Activated gamma-delta T cell treated with Interleukin-2 at 50 U/mL for 16 hours (primary cell): ENCODE measurements at regions not wholly inside any gene's neighbourhood (a gene's known extent, or its start where the extent isn't known, plus 50 kb on each side); places are given as distances from the start of the nearest gene placed in this dataset.

Source experiments
- DNase-seq: peaks from one replicate; pipeline ENCODE4 v3.0.0-alpha.2; 2020

DNA sequence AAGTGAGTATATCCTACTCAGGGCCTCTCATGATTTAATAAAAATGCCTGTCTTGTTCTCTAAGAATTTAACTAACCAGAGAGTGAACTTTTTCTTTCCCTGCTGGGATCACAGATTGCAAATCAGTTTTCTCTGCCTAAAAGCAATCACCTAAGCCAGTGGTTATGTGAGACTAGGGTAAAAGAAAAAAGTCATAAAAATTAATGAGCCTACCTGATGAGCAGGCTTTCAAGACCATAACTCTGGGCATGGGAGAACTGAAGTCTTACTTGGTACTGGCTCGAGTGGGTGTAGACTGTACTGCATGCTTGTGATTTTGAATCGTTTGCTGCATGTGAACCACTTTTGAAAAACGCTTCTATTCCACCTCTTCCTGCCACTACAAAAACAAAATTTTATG is 1677.0 kb upstream of the LRRTM1 start:
- DNase-seq, result no peak

DNA sequence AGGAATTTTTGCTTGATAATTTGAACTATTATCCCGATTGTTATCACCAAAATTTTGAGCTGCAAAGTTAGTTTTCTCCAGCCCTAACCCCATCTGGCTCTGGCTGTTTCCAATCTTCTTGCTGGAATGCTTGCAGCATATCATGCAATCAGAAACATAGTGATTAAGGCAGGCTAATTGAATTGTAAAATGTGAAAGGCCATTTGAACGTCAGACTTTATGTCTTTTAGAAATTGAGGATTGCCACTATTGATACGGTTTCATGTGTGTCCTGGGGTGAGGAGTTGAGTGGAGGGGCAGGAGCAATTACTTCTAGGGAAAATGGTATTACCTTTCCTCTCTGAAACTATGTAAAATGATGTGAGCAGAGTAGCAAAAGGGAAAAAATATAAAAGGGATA is 1674.5 kb upstream of the LRRTM1 start:
- no peak for DNase-seq

- DNase-seq, result no peak
Observed at GRCh38 chr2:81976998-81977397, 1672.4 kb upstream of the LRRTM1 start.

DNA sequence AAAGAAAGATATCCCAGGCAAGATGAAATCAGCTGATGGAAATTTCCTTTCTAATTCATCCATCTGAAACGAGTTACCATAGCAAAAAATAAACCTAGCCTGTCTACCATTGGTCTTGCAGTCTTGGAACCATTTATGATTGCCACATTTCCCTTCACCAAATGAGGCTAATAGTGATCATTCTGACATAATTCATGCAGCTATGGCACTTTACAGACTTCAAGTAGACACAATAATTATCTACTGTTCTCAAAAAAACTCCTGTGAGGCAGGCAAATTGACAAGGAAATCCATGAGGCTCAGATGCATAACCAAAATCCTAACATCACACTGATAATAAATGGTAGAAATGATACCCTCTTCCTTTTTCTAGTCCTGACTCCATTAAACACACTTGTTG is 1669.7 kb upstream of the LRRTM1 start:
- DNase-seq, result no peak

DNA sequence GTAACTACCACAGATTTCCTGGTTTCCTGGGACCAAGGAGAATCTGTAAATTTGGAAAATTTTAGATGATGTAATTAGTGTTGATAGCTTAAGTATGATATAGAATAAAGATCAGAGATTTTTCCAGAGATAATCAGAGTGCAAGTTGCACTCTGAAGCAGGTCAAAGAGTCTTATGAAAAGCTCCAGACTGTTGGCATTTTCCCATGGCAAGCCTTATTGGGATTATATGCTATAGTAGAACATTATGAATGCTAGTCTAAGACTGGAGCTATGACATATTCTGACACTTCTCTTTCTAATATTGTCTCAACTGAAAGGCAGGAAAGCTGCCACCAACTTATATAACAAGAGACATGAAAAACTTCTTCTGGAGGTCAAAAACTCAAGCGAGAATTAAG is 1638.3 kb upstream of the LRRTM1 start:
- no peak for DNase-seq

- DNase-seq, result no peak
Observed at GRCh38 chr2:81942136-81942680, 1637.7 kb upstream of the LRRTM1 start.

GRCh38 chr2:81940266-81940955 is 1635.9 kb upstream of the LRRTM1 start:
- DNase-seq, result no peak

GRCh38 chr2:81937944-81938343 is 1633.4 kb upstream of the LRRTM1 start:
- DNase-seq, result no peak

- no peak for DNase-seq
Observed at GRCh38 chr2:81903534-81903933, 1599.0 kb upstream of the LRRTM1 start.

DNA sequence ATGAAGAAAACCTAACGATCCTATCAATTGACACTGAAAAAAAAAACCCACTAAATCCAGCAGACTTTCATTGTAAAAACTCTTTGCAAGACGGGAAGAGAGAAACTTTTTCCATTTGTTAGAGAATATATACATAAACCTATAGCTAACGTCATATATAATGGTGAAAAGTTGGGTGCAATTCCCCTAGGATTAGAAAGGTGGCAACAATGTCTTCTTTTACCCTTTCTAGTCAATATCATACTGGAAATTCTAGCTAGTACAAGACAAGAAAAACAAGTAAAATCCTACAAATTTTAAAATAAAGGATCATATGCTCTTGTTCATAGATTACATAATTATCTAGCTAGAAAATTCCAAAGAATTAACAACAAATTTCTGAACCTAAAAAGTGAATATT is 1596.5 kb upstream of the LRRTM1 start:
- no peak for DNase-seq

DNA sequence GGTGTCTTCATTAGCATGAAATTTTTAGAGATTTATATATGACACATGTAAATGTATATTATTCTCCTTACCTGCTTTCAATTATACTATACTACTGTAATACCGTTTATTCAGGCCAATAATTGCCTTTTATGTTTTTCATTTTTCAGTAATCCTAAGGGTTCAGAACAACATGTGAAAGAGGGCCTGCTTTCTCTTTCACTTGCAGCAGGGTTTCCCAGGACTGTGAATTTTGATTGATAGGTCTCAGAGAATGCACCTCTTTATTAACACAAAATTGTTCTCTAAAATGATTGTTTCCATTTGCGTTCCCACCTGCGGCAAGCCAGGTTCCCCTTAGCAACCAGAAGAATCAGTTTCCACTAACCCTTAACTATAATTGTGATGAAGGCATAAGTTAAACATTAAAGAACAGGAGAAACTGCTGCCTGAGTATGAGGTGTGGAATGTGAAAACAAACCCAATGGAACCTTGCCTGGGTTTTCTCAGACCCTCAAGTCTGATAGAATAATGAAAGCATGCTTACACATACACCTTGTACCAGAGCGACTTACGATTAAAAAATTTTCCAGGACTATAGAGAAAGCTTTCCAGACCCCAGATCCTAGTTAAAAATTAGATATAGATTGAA is 1591.2 kb upstream of the LRRTM1 start:
- no peak for DNase-seq

DNA sequence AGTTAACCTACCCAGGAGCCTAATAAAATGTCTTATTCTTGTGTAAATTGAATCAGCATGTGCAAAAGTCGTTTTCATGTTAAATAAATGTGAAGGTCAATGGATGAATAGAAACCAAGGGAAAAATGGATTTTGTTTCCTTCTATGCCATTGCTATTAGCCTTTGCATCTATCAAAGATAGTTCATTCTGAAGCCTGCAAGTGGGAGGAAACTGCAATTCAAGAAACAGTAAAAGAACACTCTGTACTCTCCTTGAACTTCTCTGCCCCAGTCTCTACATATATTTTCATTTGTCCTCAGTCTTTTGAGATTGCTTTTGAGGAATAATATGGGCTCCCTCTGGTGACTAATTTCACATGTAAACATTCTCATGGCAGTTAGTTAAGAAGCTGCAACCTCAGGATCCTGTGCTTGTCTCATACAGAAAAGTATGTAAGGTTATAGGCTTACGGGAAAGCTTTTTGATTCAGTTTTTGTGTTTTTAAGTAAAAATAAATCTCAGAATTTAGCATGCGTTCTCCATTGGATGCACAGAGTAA is 1590.0 kb upstream of the LRRTM1 start:
- DNase-seq, result no peak

DNA sequence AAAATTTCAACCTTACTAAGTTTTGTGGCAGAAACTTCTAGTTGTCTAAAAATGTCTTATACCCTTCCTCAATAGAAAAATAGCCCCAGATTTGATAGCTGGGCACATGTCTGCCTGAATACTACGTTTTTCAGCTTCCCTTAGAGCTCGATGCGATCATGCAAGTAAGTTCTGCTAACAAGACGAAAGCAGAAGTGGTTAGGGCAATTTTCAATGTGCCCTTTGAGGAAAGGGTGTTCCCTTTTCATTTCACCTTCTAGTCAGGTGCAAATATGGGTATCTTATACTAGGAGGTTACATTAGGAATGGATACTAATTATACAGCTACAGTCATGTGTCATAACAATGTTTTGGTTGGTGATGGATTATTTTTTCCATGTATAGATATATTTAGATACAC is 1572.1 kb upstream of the LRRTM1 start:
- no peak for DNase-seq

- no peak for DNase-seq
Observed at GRCh38 chr2:81872006-81872405, 1567.5 kb upstream of the LRRTM1 start.

GRCh38 chr2:81870119-81870518 is 1565.6 kb upstream of the LRRTM1 start:
- no peak for DNase-seq

- DNase-seq, result no peak
Observed at GRCh38 chr2:81858998-81859397, 1554.4 kb upstream of the LRRTM1 start.

- no peak for DNase-seq
Observed at GRCh38 chr2:81853341-81853740, 1548.8 kb upstream of the LRRTM1 start.

DNA sequence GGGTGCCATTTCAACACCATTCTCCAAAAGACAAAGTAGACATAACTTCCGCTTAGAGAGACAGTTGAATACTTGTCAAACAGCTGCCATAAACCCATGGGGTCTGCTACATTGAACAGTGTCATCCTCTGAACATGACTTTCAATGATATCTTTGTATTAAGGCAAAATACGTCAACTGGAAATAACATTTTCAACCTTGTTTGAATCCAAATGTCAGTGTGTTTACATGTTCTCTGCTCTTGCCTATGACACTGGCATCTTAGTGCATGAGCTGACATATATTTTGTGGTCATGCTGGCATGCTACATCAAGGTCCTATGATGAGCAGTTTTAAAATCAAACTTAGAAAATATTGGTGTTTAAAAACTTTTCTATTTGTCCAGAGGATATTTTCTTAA is 1548.1 kb upstream of the LRRTM1 start:
- no peak for DNase-seq

DNA sequence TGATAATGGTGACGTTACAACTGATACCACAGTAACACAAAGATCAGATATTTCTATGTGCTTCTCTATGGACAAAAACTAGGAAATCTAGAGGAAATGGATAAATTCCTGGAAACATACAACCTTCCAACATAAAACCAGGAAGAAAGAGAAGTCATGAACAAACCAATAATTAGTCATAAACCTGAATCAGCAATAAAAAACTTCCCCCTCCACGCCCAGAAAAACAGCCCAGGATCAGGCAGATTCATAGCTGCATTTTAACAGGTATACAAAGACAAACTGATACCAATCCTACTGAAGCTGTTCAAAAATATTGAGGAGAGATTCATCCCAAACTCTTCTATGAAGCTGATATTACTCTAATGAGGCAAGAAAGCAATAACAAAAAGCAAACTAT is 1535.2 kb upstream of the LRRTM1 start:
- no peak for DNase-seq

DNA sequence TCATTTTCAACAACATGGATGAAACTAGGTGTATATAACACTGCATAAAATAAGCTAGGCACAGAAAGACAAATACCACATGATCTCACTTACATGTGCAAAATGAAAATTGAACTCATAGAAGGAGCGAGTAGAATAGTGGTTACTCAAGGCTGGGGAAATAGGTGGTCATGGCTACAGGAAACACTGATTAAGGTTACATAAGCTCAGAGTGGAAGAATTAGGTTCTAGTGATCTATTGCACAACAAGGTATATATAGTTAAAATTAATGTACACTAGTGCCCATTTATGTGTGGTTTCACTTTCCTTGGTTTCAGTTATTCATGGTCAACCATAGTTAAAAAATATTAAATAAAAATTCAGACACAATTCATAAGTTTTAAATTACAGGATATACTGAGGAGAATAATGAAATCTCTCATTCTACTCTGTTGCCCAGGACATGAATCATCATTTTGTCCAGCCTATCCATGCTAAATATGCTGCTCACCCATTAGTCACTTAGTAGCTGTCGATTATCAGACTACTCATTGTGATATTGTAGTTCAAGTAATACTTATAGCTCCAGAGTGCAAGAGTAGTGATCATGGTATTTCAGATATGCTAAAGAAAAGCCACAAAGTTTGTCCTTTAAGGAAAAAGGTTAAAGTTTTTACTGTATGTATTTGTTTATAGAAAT is 1530.9 kb upstream of the LRRTM1 start:
- DNase-seq, result no peak

DNA sequence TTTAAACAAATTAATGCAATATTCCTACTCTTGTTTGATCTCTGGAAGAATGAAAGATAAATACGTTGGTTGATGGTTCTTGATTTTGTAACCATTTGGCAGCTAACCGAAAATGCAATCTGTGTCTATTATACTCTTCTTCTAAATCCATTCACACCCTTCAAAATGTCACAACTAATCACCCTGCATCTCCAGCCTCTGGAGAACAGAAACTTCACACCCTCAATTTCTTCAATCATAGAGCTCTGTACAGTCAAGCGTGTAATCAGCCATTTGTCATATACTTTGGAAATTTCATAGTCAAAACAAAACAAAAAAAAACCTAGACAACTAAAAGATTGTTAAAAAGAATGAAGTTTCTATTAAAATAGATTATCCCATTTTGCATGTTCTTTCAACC is 1482.3 kb upstream of the LRRTM1 start:
- DNase-seq, result no peak

GRCh38 chr2:81767187-81767912 is 1462.8 kb upstream of the LRRTM1 start:
- no peak for DNase-seq

DNA sequence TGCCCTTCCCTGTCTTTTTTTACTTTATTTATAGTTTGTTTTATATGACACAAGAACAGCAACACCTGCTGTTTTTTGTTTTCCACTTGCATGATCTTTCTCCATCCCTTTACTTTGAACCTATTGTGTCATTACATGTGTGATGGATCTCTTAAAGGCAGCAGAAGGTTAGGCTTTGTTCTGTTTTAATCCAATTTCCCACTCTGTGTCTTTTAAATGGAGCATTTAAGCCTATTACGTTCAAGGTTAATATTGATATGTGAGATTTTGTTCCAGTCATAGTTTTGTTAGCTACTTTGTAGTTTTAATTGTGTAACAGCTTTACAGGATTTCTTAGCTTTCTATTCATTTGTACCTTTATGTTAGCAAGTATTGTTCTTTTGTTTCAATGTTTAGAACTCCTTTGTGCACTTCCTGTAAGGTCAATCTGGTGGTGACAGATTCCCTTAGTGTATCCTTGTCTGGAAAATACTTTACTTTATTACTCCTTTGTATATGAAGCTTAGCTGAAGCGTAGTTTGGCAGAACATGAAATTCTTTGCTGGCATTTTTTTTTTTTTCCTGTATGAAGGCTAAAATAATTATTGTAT is 1443.0 kb upstream of the LRRTM1 start:
- DNase-seq, result no peak
